ENCODE measurements at regions not wholly inside any gene's neighbourhood (a gene's known extent, or its start where the extent isn't known, plus 50 kb on each side); places are given as distances from the start of the nearest gene placed in this dataset.

GRCh38 chr1:191588905-191589304 lies 569.4 kb upstream of the RGS18 start:
- TF ChIP-seq CTCF (IDR thresholded peaks at IDR 0.05; ENCODE audit: insufficient read depth, low read depth, low read length) = no peak
- TF ChIP-seq EZH2 (IDR thresholded peaks at IDR 0.05; ENCODE audit: insufficient read depth, low read length) = no peak
